ENCODE measurements at regions not wholly inside any gene's neighbourhood (a gene's known extent, or its start where the extent isn't known, plus 50 kb on each side); places are given as distances from the start of the nearest gene placed in this dataset.

- TF ChIP-seq CTCF (IDR thresholded peaks at IDR 0.05) (no peak), POLR2A (IDR thresholded peaks at IDR 0.05) (no peak)
Measured at GRCh38 chr4:149923736-149924135, 108.1 kb upstream of the IQCM start.
